ENCODE measurements at regions not wholly inside any gene's neighbourhood (a gene's known extent, or its start where the extent isn't known, plus 50 kb on each side); places are given as distances from the start of the nearest gene placed in this dataset.

- DNase-seq = no peak
- ATAC-seq = no peak
- Mint-ChIP-seq H3K9me3 (ENCODE audit: low read depth) (peaks cover 2% of the 10 kb centered on the region), H3K27me3 (peaks cover 3% of the 10 kb centered on the region), H3K4me1 (no peaks in the 10 kb centered on the region), H3K27ac (no peak overlapping the region), H3K4me3 (no peak overlapping the region), H3K36me3 (no peaks in the 10 kb centered on the region)
- CTCF ChIA-PET = no interaction called here
Measured at GRCh38 chr15:29393443-29393842, 123.8 kb upstream of the NSMCE3 start.

GRCh38 chr15:29392358-29392757 is 122.7 kb upstream of the NSMCE3 start:
- Mint-ChIP-seq H3K27ac (no peak overlapping the region), H3K27me3 (no peaks in the 10 kb centered on the region), H3K9me3 (ENCODE audit: low read depth) (peaks cover 2% of the 10 kb centered on the region), H3K4me3 (no peak overlapping the region), H3K4me1 (no peaks in the 10 kb centered on the region), H3K36me3 (no peaks in the 10 kb centered on the region)
- ATAC-seq = no peak
- CTCF ChIA-PET = no interaction called here
- no peak for DNase-seq

GRCh38 chr15:29390051-29390450 is 120.4 kb upstream of the NSMCE3 start:
- Mint-ChIP-seq H3K9me3 (ENCODE audit: low read depth) (peaks cover 2% of the 10 kb centered on the region), H3K27me3 (no peaks in the 10 kb centered on the region), H3K4me1 (no peaks in the 10 kb centered on the region), H3K27ac (no peak overlapping the region), H3K36me3 (no peaks in the 10 kb centered on the region), H3K4me3 (no peak overlapping the region)
- DNase-seq (no peak), ATAC-seq (no peak)
- CTCF ChIA-PET = no interaction called here

GRCh38 chr15:29386523-29386922 is 116.9 kb upstream of the NSMCE3 start:
- H3K9me3 Mint-ChIP-seq (ENCODE audit: low read depth) = no peaks in the 10 kb centered on the region
- DNase-seq = no peak
- H3K27ac Mint-ChIP-seq = no peak overlapping the region
- no peak overlapping the region for H3K4me3 Mint-ChIP-seq
- peaks cover 6% of the 10 kb centered on the region for H3K4me1 Mint-ChIP-seq
- H3K27me3 Mint-ChIP-seq = no peaks in the 10 kb centered on the region
- no peaks in the 10 kb centered on the region for H3K36me3 Mint-ChIP-seq
- no peak for ATAC-seq
- CTCF ChIA-PET = no interaction called here

- H3K4me3 Mint-ChIP-seq = no peak overlapping the region
- H3K36me3 Mint-ChIP-seq = no peaks in the 10 kb centered on the region
- peaks cover 6% of the 10 kb centered on the region for H3K4me1 Mint-ChIP-seq
- H3K9me3 Mint-ChIP-seq (ENCODE audit: low read depth) = no peaks in the 10 kb centered on the region
- no peak for ATAC-seq
- DNase-seq = no peak
- H3K27ac Mint-ChIP-seq = no peak overlapping the region
- H3K27me3 Mint-ChIP-seq = no peaks in the 10 kb centered on the region
- CTCF ChIA-PET = no interaction called here
Measured at GRCh38 chr15:29383367-29383766, 113.7 kb upstream of the NSMCE3 start.

- Mint-ChIP-seq H3K36me3 (no peaks in the 10 kb centered on the region), H3K27ac (no peak overlapping the region), H3K9me3 (ENCODE audit: low read depth) (no peaks in the 10 kb centered on the region), H3K4me3 (no peak overlapping the region), H3K4me1 (peaks cover 6% of the 10 kb centered on the region), H3K27me3 (no peaks in the 10 kb centered on the region)
- no peak for DNase-seq
- CTCF ChIA-PET = no interaction called here
- ATAC-seq = no peak
Measured at GRCh38 chr15:29382862-29383261, 113.2 kb upstream of the NSMCE3 start.

- ATAC-seq (no peak), DNase-seq (no peak)
- H3K4me1 Mint-ChIP-seq = peaks cover 6% of the 10 kb centered on the region
- CTCF ChIA-PET = no interaction called here
- H3K36me3 Mint-ChIP-seq = no peaks in the 10 kb centered on the region
- H3K27ac Mint-ChIP-seq = no peak overlapping the region
- no peak overlapping the region for H3K4me3 Mint-ChIP-seq
- H3K9me3 Mint-ChIP-seq (ENCODE audit: low read depth) = no peaks in the 10 kb centered on the region
- peaks cover under 1% of the 10 kb centered on the region for H3K27me3 Mint-ChIP-seq
Measured at GRCh38 chr15:29380466-29380865, 110.8 kb upstream of the NSMCE3 start.

GRCh38 chr15:29379647-29380046 is 110.0 kb upstream of the NSMCE3 start:
- CTCF ChIA-PET = no interaction called here
- DNase-seq = no peak
- Mint-ChIP-seq H3K36me3 (no peaks in the 10 kb centered on the region), H3K27ac (no peak overlapping the region), H3K4me3 (no peak overlapping the region), H3K27me3 (peaks cover 7% of the 10 kb centered on the region), H3K4me1 (peaks cover 6% of the 10 kb centered on the region), H3K9me3 (ENCODE audit: low read depth) (no peaks in the 10 kb centered on the region)
- ATAC-seq = no peak

- H3K4me3 Mint-ChIP-seq = no peak overlapping the region
- no peak for ATAC-seq
- no peaks in the 10 kb centered on the region for H3K9me3 Mint-ChIP-seq (ENCODE audit: low read depth)
- no peaks in the 10 kb centered on the region for H3K36me3 Mint-ChIP-seq
- CTCF ChIA-PET = no interaction called here
- H3K27me3 Mint-ChIP-seq = peaks cover 16% of the 10 kb centered on the region
- H3K4me1 Mint-ChIP-seq = no peaks in the 10 kb centered on the region
- no peak for DNase-seq
- H3K27ac Mint-ChIP-seq = no peak overlapping the region
Measured at GRCh38 chr15:29377161-29377560, 107.5 kb upstream of the NSMCE3 start.

GRCh38 chr15:29376590-29376989 is 107.0 kb upstream of the NSMCE3 start:
- no peaks in the 10 kb centered on the region for H3K36me3 Mint-ChIP-seq
- peaks cover 16% of the 10 kb centered on the region for H3K27me3 Mint-ChIP-seq
- DNase-seq (no peak), ATAC-seq (no peak)
- no peak overlapping the region for H3K4me3 Mint-ChIP-seq
- H3K27ac Mint-ChIP-seq = no peak overlapping the region
- CTCF ChIA-PET = no interaction called here
- H3K9me3 Mint-ChIP-seq (ENCODE audit: low read depth) = no peaks in the 10 kb centered on the region
- no peaks in the 10 kb centered on the region for H3K4me1 Mint-ChIP-seq

- DNase-seq (no peak), ATAC-seq (no peak)
- H3K4me1 Mint-ChIP-seq = no peaks in the 10 kb centered on the region
- H3K27ac Mint-ChIP-seq = no peak overlapping the region
- peaks cover 5% of the 10 kb centered on the region for H3K27me3 Mint-ChIP-seq
- peaks cover 7% of the 10 kb centered on the region for H3K9me3 Mint-ChIP-seq (ENCODE audit: low read depth)
- no peak overlapping the region for H3K4me3 Mint-ChIP-seq
- CTCF ChIA-PET = no interaction called here
- H3K36me3 Mint-ChIP-seq = no peaks in the 10 kb centered on the region
Measured at GRCh38 chr15:29369261-29369660, 99.6 kb upstream of the NSMCE3 start.

GRCh38 chr15:29364426-29365078 is 94.9 kb upstream of the NSMCE3 start:
- no peak for ATAC-seq
- CTCF ChIA-PET = no interaction called here

GRCh38 chr15:29361560-29361959 is 91.9 kb upstream of the NSMCE3 start:
- no peak for DNase-seq
- Mint-ChIP-seq H3K27me3 (peaks cover 7% of the 10 kb centered on the region), H3K9me3 (ENCODE audit: low read depth) (no peaks in the 10 kb centered on the region), H3K4me3 (no peak overlapping the region), H3K27ac (no peak overlapping the region), H3K36me3 (no peaks in the 10 kb centered on the region), H3K4me1 (no peaks in the 10 kb centered on the region)
- no peak for ATAC-seq
- CTCF ChIA-PET = no interaction called here

More at GRCh38 chr15:29364426-29365078, 94.9 kb upstream of the NSMCE3 start:
- DNase-seq = no peak
- H3K36me3 Mint-ChIP-seq = no peaks in the 10 kb centered on the region
- no peaks in the 10 kb centered on the region for H3K4me1 Mint-ChIP-seq
- no peak overlapping the region for H3K27ac Mint-ChIP-seq
- no peak overlapping the region for H3K4me3 Mint-ChIP-seq
- peaks cover 7% of the 10 kb centered on the region for H3K9me3 Mint-ChIP-seq (ENCODE audit: low read depth)
- H3K27me3 Mint-ChIP-seq = peaks cover 7% of the 10 kb centered on the region

GRCh38 chr15:29360152-29360551 is 90.5 kb upstream of the NSMCE3 start:
- Mint-ChIP-seq H3K27me3 (peaks cover 7% of the 10 kb centered on the region), H3K36me3 (no peaks in the 10 kb centered on the region), H3K4me1 (no peaks in the 10 kb centered on the region), H3K9me3 (ENCODE audit: low read depth) (no peaks in the 10 kb centered on the region), H3K27ac (no peak overlapping the region), H3K4me3 (no peak overlapping the region)
- CTCF ChIA-PET = no interaction called here
- ATAC-seq (no peak), DNase-seq (no peak)

GRCh38 chr15:29356786-29357185 is 87.2 kb upstream of the NSMCE3 start:
- peaks cover 9% of the 10 kb centered on the region for H3K27me3 Mint-ChIP-seq
- H3K27ac Mint-ChIP-seq = no peak overlapping the region
- no peaks in the 10 kb centered on the region for H3K4me1 Mint-ChIP-seq
- no peak for DNase-seq
- CTCF ChIA-PET = no interaction called here
- no peaks in the 10 kb centered on the region for H3K36me3 Mint-ChIP-seq
- H3K9me3 Mint-ChIP-seq (ENCODE audit: low read depth) = no peaks in the 10 kb centered on the region
- no peak for ATAC-seq
- no peak overlapping the region for H3K4me3 Mint-ChIP-seq

All from activated CD8-positive, alpha-beta memory T cell treated with anti-CD3 and anti-CD28 coated beads, Interleukin-2, amount 10 ng/mL, durations not matched to agents 7 days and 5 days (primary cell).